OCI-LY1 (cell line): ENCODE measurements at regions not wholly inside any gene's neighbourhood (a gene's known extent, or its start where the extent isn't known, plus 50 kb on each side); places are given as distances from the start of the nearest gene placed in this dataset.

Experiments used
- H2AFZ ChIP-seq: fragments of 200-600 bp; sonication (generic), shearing (Covaris generic); 2 replicates; pipeline ENCODE4 v1.6.0; 2014; ENCODE audit warnings: antibody characterized with exemption, mild to moderate bottlenecking, low read length
- H3F3A ChIP-seq: fragments of 200-600 bp; sonication (generic), shearing (Covaris generic); 2 replicates; pipeline ENCODE4 v1.6.0; 2014; ENCODE audit warnings: mild to moderate bottlenecking, antibody characterized with exemption, low read length, moderate library complexity; ENCODE audit not compliant: insufficient read depth
- H3K27ac ChIP-seq: fragments of 200-600 bp; sonication (generic); 2 replicates; pipeline ENCODE4 v1.5.1; 2014; ENCODE audit warnings: low read length, mixed run types, mild to moderate bottlenecking, low read depth; ENCODE audit not compliant: poor library complexity, severe bottlenecking
- H3K27me3 ChIP-seq: fragments of 200-600 bp; sonication (generic); 2 replicates; pipeline ENCODE4 v1.6.0; 2014; ENCODE audit warnings: antibody characterized with exemption, mild to moderate bottlenecking, low read length, moderate library complexity; ENCODE audit not compliant: insufficient read depth
- H3K36me3 ChIP-seq: fragments of 200-600 bp; sonication (generic); 2 replicates; pipeline ENCODE4 v1.6.1; 2014; ENCODE audit warnings: mild to moderate bottlenecking, antibody characterized with exemption, low read length, moderate library complexity, mixed read lengths; ENCODE audit not compliant: insufficient read depth
- H3K4me1 ChIP-seq: fragments of 200-600 bp; sonication (generic); 2 replicates; pipeline ENCODE4 v1.5.1; 2014; ENCODE audit warnings: mild to moderate bottlenecking, low read length, moderate library complexity; ENCODE audit not compliant: insufficient read depth, severe bottlenecking
- H3K4me2 ChIP-seq: fragments of 200-600 bp; sonication (generic), shearing (Covaris generic); 2 replicates; pipeline ENCODE4 v1.6.1; 2014; ENCODE audit warnings: low read length
- H3K4me3 ChIP-seq: fragments of 200-600 bp; sonication (generic); 2 replicates; pipeline ENCODE4 v1.5.1; 2014; ENCODE audit warnings: low read length, low read depth, mild to moderate bottlenecking, mixed read lengths; ENCODE audit not compliant: poor library complexity, severe bottlenecking
- H3K79me2 ChIP-seq: fragments of 200-600 bp; shearing (Covaris generic); 2 replicates; pipeline ENCODE4 v1.6.1; 2016; ENCODE audit warnings: mixed run types, low read length, mixed read lengths; ENCODE audit not compliant: insufficient read depth
- H3K9ac ChIP-seq: fragments of 200-600 bp; sonication (generic), shearing (Covaris generic); 2 replicates; pipeline ENCODE4 v1.6.1; 2014; ENCODE audit warnings: mild to moderate bottlenecking, low read length, mixed read lengths
- H3K9me2 ChIP-seq: fragments of 200-600 bp; sonication (generic), shearing (Covaris generic); 2 replicates; pipeline ENCODE4 v1.6.1; 2014; ENCODE audit warnings: low read depth, mild to moderate bottlenecking, low read length, mixed read lengths
- H3K9me3 ChIP-seq: fragments of 200-600 bp; shearing (Covaris generic); 2 replicates; pipeline ENCODE4 v1.6.1; 2014; ENCODE audit warnings: low read length, mixed read lengths
- H4K20me1 ChIP-seq: fragments of 200-600 bp; sonication (generic), shearing (Covaris generic); 2 replicates; pipeline ENCODE4 v1.6.0; 2016; ENCODE audit warnings: mild to moderate bottlenecking, low read length; ENCODE audit not compliant: insufficient read depth
- CTCF ChIP-seq: fragments of 200-600 bp; sonication (generic), shearing (Covaris generic); IDR thresholded peaks from 2 replicates; pipeline ENCODE4 v1.5.1; 2017; ENCODE audit warnings: mild to moderate bottlenecking, antibody characterized with exemption, low read length, moderate library complexity, mixed read lengths
- EZH2 ChIP-seq: fragments of 200-600 bp; sonication (generic), shearing (Covaris generic); IDR thresholded peaks from 2 replicates; pipeline ENCODE4 v1.8.0; 2017; ENCODE audit warnings: borderline replicate concordance, mixed run types, mild to moderate bottlenecking, antibody characterized with exemption, low read length, moderate library complexity, mixed read lengths

DNA sequence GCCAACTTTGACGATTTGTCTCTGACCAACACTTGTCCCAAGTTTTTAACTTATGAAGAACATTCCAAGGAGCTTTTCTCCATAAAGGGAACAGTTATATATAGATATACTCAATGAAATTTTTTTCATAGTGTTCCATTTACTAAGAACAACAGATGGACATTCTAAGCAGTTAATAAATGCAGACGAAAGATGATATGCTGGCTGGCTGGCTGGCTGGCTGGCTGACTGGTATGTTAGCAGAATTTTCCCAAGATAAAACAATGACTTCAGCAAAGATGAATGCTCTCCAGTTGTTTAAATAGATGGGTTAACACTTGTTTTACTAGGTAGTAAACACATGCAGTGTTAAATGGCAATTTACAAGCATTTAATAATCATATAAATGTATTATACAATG lies 62.2 kb downstream of the SPANXN3 start:
- no peaks in the 10 kb centered on the region for H4K20me1 ChIP-seq
- no peaks in the 10 kb centered on the region for H3K79me2 ChIP-seq
- H3K9me2 ChIP-seq, result no peaks in the 10 kb centered on the region
- no peak overlapping the region for H3K4me3 ChIP-seq
- H3K9me3 ChIP-seq, result no peaks in the 10 kb centered on the region
- no peaks in the 10 kb centered on the region for H3K27me3 ChIP-seq
- no peak overlapping the region for H3K4me2 ChIP-seq
- H3K27ac ChIP-seq, result no peak overlapping the region
- no peak overlapping the region for H3K9ac ChIP-seq
- H3K4me1 ChIP-seq, result no peaks in the 10 kb centered on the region
- no peaks in the 10 kb centered on the region for H3F3A ChIP-seq
- no peaks in the 10 kb centered on the region for H3K36me3 ChIP-seq
- no peak for TF ChIP-seq EZH2
- TF ChIP-seq CTCF, result no peak
- H2AFZ ChIP-seq, result no peak overlapping the region

DNA sequence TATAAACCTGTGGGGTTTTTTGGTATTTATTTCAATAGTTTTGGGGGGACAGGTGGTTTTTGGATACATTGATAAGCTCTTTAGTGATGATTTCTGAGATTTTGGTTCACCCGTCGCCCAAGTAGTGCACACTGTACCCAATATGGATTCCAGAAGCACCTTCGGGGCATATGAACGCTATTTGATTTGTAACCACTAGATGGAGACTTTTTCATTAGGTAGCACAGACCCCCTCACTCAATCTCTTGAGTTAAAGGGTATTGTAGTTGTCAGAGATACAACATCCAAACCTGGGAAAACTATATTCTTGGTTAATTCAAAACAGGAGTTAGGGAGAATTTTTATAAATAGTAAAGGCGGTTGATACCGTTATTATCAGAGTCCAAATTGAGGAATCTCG lies 79.8 kb downstream of the SPANXN3 start:
- H3K4me2 ChIP-seq, result no peak overlapping the region
- no peaks in the 10 kb centered on the region for H3F3A ChIP-seq
- H3K9ac ChIP-seq, result no peak overlapping the region
- no peaks in the 10 kb centered on the region for H3K9me2 ChIP-seq
- H3K4me3 ChIP-seq, result no peak overlapping the region
- TF ChIP-seq EZH2 (no peak), CTCF (peak; percentile 41; the same call in 1 of the 2 replicates)
- H3K27me3 ChIP-seq, result no peaks in the 10 kb centered on the region
- H3K79me2 ChIP-seq, result no peaks in the 10 kb centered on the region
- H3K27ac ChIP-seq, result no peak overlapping the region
- no peaks in the 10 kb centered on the region for H4K20me1 ChIP-seq
- no peak overlapping the region for H2AFZ ChIP-seq
- no peaks in the 10 kb centered on the region for H3K4me1 ChIP-seq
- H3K9me3 ChIP-seq, result no peaks in the 10 kb centered on the region
- no peaks in the 10 kb centered on the region for H3K36me3 ChIP-seq

DNA sequence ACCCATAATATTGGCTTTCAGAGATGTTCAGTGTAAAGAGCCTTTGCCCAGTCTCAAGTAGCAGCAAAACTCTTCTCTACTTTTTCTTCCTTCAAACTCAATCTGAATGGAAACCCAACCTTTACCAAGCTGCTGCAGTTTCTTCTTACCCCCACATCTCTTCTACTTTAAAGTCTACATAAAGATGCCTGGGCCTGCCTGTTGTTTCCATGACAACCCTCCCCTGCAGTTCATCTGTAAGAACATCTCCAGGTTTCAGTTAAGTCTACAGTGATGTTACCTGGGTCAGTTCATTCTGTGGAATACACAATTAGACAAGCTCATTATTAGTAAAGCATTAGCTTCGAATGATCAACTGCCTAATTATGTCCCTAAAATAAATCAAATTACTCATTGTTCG lies 81.4 kb downstream of the SPANXN3 start:
- Histone ChIP-seq H3K9me3 (no peaks in the 10 kb centered on the region), H3K4me1 (no peaks in the 10 kb centered on the region), H3K36me3 (no peaks in the 10 kb centered on the region), H3F3A (no peaks in the 10 kb centered on the region), H3K27ac (no peak overlapping the region), H4K20me1 (no peaks in the 10 kb centered on the region), H3K27me3 (no peaks in the 10 kb centered on the region), H3K79me2 (no peaks in the 10 kb centered on the region), H2AFZ (no peak overlapping the region), H3K9me2 (no peaks in the 10 kb centered on the region), H3K4me2 (no peak overlapping the region), H3K9ac (no peak overlapping the region), H3K4me3 (no peak overlapping the region)
- TF ChIP-seq CTCF, result no peak
- TF ChIP-seq EZH2, result no peak
